Germinal center (tissue), 1 donor: ENCODE measurements at regions not wholly inside any gene's neighbourhood (a gene's known extent, or its start where the extent isn't known, plus 50 kb on each side); places are given as distances from the start of the nearest gene placed in this dataset.
"Not testable (repeated sequence)": the region's sequence is repeated elsewhere in the genome, so short reads cannot be mapped to it uniquely, and the experiment has no call there.

Experiments
- DNase-seq: peaks from one replicate; pipeline ENCODE4 v3.0.0; 2012; ENCODE audit warnings: mixed read lengths, low spot score

DNA sequence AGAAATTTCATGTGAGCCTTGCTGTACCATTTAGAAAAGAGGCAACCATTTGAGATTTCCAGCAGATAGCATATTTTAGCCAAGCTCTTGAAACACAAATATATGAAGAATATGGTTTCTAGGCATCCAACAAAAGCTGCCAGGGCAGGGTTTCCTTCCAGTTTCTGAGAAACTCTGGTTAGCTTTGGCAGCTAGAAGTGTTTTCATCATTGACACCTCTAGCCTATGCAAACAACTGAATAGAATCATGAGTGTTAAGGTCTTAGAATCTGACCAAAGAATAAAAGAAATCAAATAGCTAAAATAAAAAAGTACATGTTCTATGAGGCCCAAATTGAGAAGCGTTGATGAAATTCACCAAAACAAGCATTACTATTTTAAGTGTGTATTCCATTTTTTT, 188.1 kb downstream of the TMEM167A start:
- DNase-seq: no peak

DNA sequence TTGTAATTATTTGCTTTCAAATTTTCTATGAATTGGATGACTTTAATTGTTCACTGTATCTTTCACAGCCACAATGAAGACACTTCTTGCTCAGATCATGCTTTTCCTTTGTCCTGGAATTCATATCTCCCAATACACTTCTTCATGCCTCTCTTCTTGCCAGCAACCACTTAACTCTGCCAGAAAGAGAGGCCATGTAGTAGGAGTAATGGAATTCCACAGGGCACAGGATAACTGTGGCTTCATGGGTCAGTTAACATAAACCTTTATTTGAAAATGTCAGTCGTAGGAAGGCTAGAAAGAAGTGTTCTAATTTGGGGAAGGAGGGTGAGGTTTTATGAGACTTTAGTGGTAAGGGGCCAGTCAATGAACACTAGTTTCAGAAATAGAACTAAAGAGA, 190.3 kb downstream of the TMEM167A start:
- DNase-seq: no peak

DNA sequence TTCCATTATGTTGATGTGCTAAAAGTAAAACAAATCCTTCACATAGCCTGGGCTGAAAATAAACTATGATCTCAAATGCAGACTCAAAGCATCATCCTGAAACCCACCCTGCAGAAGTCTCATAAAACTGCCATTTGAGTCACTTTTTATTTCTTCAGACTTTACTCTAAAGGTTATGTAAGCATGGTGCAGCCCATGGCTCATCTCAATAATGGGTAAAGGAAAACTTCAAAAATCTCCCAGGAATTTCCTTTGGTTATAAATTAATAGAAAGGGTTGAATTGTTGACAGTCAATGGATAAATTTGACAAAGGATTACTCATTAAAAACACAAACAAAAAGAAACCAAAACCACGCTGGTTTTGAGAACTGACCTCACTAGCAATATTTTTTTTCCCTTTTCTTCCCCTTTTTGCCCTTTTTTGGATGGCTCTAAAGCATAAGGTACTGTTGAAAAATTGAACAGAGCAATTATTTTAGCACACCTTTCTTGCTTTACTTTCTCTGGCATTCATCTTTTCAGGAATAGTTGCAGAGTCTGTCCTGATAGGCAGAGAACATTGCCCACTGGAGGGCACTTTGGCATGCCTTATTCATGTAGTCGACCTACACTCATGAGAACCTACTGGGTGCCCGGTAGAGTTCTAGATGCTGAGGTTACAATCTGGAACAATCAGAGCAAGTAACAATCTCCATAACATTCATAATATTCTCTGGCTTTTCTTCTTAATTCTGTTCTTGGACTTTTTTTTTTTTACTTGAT, 191.4 kb downstream of the TMEM167A start:
- DNase-seq: no peak

DNA sequence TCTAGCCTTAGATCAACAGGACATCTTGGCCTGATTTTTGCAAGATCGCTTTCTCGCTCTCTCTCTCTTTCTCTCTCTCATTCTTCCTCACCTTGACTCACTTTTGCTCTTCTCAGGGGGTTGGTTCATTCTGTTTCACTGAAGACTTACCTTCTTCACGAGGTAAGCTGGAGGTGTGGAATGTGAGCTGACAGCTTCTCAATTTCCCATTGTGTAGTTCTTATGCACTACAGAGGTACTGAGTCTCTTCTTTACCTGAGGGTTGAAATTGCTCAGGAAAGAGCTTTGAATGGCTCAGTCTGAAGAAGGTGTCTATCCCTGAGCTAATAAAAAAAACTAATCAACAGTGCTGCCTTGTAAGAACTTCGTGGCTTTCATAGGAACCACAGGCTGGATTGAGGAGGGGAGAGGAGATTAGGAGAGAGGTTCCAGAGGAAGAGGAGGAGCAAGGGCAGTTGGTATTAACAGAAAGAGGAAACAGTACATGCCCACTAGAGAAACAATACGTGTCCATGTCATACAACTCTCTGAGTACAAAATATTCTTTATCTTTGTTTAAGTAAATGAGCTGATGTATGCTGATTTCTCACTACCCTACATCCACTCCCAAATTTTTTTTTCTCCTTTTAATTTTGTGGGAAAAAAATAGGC, 192.2 kb downstream of the TMEM167A start:
- no peak for DNase-seq

DNA sequence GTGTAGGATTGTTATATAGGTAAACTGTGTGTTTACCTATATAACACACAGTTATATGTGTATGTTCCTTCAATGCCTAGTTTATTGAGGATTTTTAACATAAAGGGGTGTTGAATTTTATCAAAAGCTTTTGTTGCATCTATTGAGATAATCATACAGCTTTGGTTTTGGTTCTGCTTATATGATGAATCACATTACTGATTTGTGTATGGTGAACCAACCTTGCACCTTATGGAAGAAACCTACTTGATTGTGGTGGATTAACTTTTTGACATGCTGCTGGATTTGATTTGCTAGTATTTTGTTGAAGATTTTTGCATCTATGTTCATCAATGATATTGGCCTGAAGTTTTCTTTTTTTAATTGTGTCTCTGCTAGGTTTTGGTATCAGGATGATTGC, 194.9 kb downstream of the TMEM167A start:
- no peak for DNase-seq

DNA sequence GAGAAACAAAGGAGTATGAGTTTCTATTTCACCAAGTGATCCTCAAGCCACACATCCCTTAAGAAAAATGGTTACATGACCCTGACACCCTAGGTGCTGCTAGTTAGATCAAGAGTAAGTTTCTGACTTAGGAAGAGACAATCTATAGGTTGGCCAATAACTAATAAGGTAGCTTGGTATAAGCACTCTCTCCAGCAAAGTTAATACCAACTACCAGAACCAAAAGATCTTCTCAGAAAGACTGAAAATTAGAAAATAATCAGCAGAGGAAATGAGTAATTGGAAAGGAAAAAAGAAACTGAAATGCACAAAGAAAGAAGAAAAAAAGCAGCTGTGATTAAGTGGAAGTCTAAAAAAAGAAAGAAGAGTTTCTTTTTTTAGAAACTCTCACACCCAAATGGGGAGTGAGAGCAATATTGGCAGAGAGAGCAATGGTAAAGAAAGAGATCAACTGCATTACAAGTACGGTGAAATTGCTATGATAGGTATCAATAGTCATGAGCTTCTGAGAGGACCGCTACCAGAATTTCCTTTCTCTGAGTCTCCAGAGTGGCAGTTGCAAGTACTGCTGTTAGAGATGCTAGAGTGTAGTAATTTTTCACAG, 195.5 kb downstream of the TMEM167A start:
- no peak for DNase-seq

DNA sequence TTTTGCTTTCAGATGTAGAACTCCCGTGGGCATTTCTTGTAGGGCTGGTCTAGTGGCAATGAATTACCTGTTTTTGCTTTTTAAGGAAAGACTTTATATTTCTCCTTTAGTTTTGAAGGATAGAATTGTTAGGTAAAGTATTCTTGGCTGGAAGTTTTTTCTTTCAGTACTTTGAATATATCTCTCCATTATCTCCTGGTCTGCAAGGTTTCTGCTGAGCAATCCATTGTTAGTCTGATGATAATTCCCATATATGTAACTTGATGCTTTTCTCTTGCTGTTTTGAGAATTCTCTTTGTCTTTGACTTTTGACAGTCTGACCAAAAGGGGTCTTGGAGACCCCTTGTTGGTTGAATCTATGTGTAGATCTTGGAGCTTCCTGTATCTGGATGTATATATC, 198.1 kb downstream of the TMEM167A start:
- DNase-seq: no peak

DNA sequence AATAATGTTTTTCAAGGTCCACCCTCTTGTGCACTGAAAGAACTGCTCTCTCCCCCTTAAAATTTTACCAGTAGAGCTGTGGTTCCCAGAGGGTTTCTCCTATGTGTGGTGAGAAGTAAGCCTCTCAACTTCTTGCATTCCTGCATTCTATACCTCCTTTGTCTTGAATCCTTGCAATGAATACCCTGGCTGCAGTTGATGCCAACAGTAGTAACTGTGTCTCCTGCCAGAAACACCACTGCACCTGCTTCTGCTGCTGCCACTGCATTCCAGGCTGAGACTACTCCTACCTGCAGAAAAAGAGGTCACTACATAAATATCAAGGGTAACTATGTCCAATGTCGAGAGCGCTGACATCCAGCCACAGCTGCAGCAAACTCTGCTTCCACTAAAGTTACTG, 203.7 kb downstream of the TMEM167A start:
- DNase-seq: no peak

DNA sequence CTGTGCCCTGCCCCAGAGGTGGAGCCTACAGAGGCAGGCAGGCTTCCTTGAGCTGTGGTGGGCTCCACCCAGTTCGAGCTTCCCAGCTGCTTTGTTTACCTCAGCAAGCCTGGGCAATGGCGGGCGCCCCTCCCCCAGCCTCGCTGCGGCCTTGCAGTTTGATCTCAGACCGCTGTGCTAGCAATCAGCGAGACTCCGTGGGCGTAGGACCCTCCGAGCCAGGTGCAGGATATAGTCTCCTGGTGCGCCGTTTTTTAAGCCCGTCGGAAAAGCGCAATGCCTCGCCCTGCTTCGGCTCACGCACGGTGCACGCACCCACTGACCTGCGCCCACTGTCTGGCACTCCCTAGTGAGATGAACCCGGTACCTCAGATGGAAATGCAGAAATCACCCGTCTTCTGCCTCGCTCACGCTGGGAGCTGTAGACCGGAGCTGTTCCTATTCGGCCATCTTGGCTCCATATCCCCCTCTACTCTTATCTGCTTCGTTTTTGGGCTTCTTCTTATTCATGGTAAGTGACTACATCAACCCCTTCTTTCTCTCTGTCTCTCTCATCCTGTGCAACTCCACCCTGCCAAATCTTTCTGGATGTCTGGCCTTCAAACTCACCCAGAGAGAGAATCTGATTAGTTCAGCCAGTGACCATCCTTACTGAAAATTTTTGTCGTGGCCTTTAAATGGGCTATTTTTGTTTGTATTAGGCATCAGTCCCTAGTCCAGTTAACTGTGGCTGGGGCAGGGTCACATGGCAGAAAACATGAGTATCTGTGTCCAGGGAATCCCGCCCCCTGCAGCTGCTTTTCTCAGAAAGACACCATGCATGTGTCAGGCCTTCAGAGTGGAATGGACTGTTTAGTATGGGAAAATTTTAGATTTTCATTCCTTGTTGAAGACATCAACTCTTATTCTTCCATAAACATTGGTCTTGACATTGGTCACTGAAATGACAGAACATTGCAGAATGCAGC, 204.6 kb downstream of the TMEM167A start:
- not testable (repeated sequence) for DNase-seq

DNA sequence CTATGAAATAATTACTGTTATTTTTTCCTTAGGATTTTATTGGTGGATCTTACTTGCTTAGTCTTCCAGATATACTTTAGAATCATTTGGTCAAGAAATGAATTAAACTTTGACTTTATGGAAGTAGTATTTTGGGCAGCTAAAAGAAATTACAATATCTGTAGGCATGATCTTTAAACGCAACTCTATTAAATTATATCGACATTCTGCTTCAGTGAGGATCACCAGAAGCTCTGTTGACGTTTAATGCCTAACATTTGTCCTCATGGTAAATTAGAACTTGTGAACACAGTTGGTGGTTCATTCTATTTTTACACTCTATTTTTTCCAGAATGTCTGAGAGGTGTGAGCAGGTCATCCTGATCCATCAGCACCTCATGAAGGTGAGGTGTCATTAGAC, 211.6 kb downstream of the TMEM167A start:
- DNase-seq: no peak

DNA sequence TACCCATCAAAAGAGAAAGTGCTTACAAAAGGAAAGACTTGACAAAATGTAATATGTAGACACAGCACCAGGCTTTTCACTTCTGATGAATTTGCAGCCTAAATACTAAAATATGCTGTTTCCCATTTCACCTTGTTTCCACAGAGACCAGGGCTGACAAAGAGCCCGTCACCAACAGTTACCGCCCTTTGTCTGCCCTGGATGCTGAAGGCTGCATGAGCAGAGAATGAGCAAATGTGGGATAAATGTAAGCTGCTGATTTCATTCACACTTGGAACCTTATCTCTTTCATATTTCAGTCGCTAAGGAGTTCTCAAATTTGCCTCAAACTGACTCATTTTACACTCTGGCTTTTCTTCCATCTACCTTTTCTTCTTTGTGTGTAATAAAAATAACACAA, 213.9 kb downstream of the TMEM167A start:
- no peak for DNase-seq

DNA sequence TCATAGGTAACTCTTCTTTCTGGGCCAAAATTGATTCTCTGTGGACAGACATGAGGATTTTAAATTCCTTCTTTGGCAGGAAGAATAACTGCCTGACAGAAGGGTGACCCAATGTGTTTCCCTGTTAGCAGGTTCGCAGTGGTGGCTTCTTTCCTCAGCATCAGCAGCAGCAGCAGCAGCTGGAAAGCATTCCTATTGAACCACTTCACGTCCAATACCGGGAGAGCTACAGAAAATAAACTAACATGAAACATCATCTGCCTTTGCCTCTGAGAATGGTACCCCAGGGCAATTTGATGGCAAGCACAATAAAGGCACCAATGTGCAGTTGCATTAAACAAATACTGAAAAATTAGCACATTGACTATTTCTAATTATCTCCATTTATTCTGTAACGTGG, 214.5 kb downstream of the TMEM167A start:
- DNase-seq: no peak

DNA sequence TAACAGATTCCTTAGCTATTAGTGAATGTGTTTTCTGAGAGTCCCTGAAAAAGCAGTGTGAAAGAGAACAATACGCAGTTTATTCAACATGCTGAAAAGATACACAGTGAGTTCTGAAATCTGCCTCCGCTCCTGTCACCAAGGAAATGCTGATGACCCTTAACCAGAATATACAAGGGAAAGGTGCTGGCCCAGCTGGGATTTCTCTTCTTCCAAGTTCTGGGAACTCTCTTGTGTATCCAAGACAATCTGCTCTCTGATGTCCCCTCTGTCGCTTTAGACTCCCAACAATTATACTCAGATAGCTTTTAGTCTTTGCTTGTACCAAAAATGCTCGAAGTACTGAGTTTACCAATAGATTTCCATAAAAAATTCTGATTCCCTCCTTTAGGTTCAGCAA, 214.9 kb downstream of the TMEM167A start:
- no peak for DNase-seq

DNA sequence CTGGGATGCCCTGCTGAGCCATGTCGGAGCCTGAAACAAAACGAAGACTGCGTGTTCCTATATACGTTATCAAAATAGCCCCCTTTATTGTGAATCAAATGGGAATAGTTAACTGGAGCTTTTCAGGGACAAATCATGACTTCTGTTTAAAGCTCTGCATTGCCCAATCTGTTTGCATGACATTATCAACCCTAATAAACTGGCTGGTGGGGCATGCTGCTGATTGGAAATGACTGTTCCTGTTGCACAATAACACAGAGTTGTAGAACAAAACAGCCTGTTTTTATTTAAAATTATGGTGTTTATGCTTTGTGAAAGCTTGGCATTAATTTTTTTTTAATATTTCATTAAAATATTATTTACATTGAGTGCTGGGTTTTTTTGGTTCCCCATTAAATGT, 215.5 kb downstream of the TMEM167A start:
- DNase-seq: no peak

DNA sequence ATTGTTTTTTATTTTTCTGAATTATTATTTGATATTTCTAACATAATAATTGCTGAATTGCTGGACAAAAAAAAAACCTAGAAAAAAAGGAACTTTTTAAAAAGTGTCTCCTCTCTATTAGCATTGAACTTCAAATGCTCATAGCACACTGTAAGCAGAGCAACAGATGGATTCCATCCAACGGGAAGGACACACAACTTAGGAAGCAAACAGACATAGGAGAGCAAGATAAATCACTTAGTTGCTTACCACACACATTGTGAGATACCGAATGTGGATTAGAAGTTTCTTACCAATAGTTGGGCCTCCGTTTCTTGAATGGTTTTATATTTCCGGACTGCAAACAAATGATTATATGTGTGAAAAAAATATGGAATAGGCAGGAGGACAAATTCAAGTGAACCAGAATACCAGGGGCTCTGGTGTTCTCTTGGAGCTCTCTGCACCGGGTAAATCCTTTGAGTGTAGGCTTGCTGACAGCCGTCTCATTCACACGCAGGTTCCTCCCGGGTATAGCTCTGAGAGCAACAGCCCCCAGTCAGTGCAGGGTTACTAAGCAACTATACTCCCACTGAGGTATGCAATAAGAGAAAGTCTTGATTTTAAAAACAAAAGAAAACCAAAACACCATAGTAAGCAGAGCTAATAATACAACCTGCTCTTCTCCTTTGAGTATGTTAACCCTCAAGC, 217.6 kb downstream of the TMEM167A start:
- no peak for DNase-seq

DNA sequence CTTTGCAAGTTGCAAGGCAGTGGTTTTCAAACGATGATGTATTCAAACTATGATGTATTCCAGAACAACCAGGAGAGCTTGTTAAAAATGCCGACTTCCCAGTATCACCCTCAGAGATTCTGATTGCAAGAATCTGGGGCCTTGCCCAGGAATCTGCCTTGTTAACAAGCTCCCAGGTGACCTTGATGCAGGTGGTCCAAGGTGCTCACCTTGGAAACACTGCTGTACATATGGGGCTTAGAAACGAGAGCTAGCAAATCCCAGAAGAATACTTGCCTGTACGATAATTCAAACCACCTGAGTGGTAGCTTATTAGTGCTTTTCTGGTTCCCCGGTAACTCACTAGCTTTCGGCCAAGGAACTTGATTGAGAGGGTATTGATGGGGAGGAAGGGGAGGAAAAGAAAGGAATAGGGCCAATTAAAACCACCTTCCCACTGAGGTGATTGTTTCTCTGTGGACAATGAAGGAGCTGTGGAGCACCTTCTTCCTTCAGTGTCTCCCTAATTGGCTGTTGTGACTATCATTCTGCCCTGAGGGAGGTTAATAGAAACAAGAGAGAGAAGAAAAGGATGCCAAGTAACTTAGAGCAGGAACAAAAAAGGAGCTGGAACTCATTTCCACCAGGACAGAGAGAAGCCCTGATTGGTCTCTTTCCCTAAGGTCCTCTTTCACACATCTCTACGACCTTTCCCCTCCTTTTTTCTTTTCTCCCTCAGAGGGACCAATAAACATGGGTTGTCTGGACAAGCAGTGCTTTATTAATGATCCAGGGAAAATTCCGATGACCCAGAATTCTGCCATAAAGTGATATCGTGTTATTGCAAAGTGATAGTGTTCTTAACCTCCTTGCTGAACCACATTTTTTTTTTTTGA, 218.8 kb downstream of the TMEM167A start:
- DNase-seq: no peak

DNA sequence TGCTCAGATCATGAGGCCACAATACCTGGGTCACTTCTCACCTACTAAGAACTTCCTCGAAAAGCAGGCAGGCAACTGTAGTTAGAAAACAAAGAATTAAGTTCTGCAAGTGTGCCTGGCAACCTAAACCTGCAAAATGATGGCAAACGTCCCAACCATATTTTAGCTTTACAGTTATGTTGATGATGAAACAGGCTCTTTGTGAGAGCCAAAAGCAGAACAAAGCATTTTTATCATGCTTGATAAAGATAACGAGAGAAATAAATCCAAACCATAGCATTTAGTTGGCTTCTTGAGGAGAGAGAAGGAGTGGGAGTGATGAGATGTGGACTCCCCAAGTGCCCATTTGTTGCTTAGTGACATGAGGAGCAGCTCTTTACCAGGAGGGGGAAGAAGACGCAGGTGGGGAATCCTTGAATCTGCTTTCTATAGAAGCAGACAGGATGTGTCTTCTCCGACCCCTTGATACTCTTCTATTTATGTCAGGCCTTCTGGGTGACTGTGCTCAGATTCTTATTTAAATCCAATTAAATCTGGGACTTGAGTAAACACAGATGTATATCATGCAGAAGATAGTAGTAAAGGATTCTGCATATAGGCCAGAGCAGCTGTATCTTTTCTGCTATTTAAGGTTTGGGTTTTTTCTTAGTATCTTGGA, 221.2 kb downstream of the TMEM167A start:
- no peak for DNase-seq

DNA sequence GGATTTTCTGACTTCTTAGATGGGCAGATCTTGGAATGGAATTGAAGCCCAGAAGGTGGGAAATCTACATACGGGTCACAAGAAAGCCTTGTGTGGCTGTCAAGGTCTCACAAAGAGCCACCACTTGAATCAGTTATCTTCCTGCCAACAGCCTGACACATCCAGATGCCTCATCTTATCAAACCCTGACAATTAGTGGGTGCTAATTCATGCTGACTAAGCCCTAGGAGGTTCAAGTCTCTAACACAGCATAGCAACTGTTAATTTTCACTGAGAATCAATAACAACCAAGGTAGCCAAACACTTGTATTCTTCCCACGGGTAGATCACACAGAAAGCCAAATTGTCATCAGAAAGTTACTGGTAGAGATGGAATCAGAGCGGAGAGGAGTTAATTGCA, 222.2 kb downstream of the TMEM167A start:
- no peak for DNase-seq

DNA sequence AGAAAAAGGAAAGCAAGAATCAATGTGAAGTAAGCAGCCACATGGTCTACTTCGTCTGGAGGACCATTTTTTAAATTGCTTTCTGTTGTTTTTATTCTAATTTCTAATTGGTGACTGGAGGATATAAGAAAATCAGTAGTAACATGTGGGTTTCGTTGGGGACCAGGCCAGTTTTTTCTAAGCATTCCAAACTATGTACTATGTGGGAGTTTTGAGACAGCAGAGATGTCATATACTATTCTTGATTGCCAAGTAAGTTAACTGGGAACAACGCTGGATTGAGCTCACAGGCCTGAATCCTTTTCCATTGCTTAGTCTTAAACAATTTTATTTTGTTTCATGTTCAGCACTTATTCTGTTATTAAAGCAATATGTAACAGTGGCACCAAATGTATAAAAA, 225.7 kb downstream of the TMEM167A start:
- no peak for DNase-seq

DNA sequence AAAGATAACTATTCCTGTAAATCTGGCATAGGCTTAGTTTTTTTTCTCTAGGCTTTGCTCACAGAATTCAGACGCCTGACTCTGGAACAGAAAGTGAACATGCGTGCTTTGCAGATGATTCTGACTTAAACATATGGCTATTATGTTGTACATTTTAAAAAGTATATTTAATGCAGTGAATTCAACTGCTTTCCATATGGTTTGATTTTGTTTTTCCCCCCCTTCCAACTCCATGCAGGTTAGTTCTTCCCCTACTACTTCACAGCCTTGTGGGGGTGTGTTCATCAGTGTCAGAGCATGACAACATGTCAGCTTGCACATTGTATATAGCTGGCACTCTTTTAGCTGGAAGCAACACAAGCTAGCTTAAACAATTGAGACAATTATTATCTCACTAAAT, 226.8 kb downstream of the TMEM167A start:
- DNase-seq: no peak
